ENCODE measurements at regions not wholly inside any gene's neighbourhood (a gene's known extent, or its start where the extent isn't known, plus 50 kb on each side); places are given as distances from the start of the nearest gene placed in this dataset.

DNA sequence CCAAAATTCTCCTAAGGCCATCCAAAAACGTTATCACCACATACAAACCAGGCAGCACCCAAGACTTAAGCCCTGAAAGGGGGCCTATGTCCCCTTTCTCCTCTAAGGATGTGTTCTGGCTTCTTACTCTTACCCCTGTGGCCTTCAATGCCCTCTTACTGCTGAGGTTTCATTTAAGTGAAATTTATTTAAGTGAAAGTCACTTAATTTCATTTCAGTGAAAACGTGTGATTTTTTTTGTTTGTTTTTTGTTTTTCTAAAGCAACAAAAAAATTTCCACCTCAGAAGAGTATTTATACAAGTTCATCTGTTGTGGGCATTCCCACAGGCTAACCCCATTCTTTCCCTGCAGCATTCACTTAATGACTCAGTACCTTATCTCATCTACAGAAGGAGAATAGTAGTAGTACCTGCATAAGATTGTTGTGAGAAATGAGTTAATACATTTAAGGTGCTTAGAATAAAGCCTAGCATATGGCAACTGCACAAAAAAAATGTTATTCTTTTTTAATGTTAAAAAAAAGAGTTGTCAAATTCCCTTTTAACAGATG is 220.6 kb downstream of the CHRM3 start:
- Histone ChIP-seq H3K27ac (no peak overlapping the region), H3K4me3 (no peak overlapping the region)
- TF ChIP-seq, protein P1, sequence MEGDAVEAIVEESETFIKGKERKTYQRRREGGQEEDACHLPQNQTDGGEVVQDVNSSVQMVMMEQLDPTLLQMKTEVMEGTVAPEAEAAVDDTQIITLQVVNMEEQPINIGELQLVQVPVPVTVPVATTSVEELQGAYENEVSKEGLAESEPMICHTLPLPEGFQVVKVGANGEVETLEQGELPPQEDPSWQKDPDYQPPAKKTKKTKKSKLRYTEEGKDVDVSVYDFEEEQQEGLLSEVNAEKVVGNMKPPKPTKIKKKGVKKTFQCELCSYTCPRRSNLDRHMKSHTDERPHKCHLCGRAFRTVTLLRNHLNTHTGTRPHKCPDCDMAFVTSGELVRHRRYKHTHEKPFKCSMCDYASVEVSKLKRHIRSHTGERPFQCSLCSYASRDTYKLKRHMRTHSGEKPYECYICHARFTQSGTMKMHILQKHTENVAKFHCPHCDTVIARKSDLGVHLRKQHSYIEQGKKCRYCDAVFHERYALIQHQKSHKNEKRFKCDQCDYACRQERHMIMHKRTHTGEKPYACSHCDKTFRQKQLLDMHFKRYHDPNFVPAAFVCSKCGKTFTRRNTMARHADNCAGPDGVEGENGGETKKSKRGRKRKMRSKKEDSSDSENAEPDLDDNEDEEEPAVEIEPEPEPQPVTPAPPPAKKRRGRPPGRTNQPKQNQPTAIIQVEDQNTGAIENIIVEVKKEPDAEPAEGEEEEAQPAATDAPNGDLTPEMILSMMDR (IDR thresholded peaks at IDR 0.05), result no peak
- DNase-seq (ENCODE audit: low spot score), result no peak

DNA sequence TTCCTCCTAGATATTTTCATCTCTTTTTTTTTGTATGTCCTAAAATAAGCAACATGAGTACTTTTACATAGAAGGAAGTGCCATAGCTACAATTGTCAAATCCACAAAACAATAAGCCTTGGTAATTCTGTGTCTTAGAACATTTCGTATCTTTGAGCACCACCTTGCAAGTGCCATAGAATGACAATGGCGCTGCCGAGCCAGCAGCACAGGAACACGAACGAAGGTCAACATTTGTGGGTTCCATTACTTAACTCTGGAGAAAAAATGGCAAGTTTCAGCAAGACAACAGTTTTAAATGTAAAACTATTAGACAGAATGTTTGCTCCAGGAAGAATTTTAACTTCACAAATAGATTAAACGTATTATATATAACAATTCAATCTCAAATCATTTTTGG is 222.1 kb downstream of the CHRM3 start:
- TF ChIP-seq, protein P1 (IDR thresholded peaks at IDR 0.05), result no peak
- no peak for DNase-seq (ENCODE audit: low spot score)
- Histone ChIP-seq H3K4me3 (no peak overlapping the region), H3K27ac (no peak overlapping the region)

DNA sequence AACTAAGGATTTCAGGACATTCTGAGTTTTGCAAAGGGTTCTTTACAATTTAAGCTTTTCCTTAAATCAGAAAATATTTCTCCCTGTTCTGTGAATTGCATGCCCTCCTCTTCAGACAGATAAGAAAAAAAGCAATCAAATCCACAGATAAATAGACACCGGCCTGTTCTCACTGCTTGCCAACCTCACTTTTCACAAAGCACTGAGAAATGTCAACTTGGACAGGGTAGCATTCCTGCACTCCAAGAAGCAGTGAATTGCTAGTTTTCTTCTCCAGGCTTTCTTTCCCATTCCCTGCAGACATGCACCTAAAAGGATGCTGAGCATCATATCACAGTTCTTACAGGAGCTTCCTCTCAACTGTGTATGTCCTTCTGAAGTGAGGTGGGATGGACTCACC is 226.0 kb downstream of the CHRM3 start:
- TF ChIP-seq, protein P1 (IDR thresholded peaks at IDR 0.05), result no peak
- DNase-seq (ENCODE audit: low spot score), result no peak
- no peak overlapping the region for H3K4me3 ChIP-seq
- no peak overlapping the region for H3K27ac ChIP-seq

- H3K4me3 ChIP-seq, result no peak overlapping the region
- TF ChIP-seq, protein P1 (IDR thresholded peaks at IDR 0.05), result no peak
- no peak overlapping the region for H3K27ac ChIP-seq
- DNase-seq (ENCODE audit: low spot score), result no peak
These were observed 230.3 kb downstream of the CHRM3 start for GRCh38 chr1:239616673-239617072.

DNA sequence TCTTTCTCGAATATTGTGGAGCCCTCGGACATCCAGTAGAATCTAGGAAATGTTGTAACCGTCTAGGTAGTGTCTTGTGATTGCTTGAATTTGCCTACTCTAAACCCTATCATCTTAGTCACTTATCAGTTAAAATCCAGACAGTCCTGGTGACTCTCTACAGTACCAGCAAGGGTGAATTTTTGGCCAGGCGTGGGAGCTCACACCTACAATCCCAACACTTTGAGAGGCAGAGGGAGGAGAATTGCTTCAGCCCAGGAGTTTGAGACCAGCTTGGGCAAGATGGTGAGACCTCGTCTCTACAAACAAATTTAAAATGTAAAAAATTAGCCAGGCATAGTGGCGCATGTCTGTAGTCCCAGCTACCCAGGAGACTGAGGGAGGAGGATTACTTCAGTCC is 230.9 kb downstream of the CHRM3 start:
- H3K27ac ChIP-seq, result no peak overlapping the region
- no peak for DNase-seq (ENCODE audit: low spot score)
- no peak overlapping the region for H3K4me3 ChIP-seq
- TF ChIP-seq, protein P1 (IDR thresholded peaks at IDR 0.05), result no peak

GRCh38 chr1:239617731-239618130 is 231.4 kb downstream of the CHRM3 start:
- TF ChIP-seq, protein P1 (IDR thresholded peaks at IDR 0.05), result no peak
- H3K27ac ChIP-seq, result no peak overlapping the region
- DNase-seq (ENCODE audit: low spot score), result no peak
- H3K4me3 ChIP-seq, result no peak overlapping the region

DNA sequence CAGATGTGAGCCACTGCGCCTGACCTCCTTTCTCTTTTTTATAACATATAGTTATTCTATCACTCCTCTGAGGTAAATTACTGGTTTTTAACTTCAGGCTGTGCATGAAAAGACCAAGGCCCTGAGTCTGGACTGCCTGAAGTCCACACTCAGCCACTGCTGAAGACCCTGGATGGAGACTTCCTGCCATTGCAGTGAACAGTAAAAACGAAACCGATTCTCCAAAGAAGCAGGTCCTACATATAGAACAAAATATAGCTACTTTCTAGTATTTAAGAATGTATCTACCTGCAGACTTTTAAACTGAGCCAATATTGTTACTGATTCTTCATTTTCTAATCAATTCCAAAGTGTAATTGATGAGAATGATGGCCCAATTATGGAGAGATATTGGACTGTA is 232.8 kb downstream of the CHRM3 start:
- no peak overlapping the region for H3K4me3 ChIP-seq
- DNase-seq (ENCODE audit: low spot score), result no peak
- TF ChIP-seq, protein P1 (IDR thresholded peaks at IDR 0.05), result no peak
- no peak overlapping the region for H3K27ac ChIP-seq
